ENCODE measurements at regions not wholly inside any gene's neighbourhood (a gene's known extent, or its start where the extent isn't known, plus 50 kb on each side); places are given as distances from the start of the nearest gene placed in this dataset.

DNA sequence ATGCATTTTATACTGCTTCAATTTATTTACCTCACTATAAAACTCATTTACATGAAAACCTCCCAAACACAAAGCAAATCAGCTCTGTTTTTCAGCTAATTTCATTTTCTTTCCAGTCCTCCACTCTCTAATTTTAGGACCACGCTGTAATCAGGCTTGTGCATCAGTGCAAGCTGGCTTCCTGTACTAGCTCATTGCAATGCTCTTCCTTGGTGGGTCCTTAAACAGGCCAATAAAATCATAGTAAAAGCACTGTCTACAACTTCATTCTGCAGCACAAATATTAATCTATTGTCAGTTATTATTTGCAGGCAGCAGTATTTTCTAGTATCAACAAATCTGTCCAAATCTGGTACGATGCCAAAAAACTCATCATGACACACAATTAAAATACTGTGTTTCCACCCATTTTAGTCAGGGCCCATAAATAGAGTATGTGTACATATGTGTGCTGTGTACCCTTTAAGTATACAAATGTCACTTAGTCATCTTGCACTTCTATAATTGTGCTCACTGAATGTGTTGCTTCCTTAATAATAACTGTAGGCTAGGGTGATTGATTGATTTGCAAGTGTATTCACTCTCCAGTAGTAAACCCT, 178.2 kb upstream of the HCCS start:
- TF ChIP-seq POLR2A (IDR thresholded peaks at IDR 0.05; ENCODE audit: low read length) = no peak
- no peak for TF ChIP-seq CTCF (IDR thresholded peaks at IDR 0.05)
- TF ChIP-seq, protein P1, sequence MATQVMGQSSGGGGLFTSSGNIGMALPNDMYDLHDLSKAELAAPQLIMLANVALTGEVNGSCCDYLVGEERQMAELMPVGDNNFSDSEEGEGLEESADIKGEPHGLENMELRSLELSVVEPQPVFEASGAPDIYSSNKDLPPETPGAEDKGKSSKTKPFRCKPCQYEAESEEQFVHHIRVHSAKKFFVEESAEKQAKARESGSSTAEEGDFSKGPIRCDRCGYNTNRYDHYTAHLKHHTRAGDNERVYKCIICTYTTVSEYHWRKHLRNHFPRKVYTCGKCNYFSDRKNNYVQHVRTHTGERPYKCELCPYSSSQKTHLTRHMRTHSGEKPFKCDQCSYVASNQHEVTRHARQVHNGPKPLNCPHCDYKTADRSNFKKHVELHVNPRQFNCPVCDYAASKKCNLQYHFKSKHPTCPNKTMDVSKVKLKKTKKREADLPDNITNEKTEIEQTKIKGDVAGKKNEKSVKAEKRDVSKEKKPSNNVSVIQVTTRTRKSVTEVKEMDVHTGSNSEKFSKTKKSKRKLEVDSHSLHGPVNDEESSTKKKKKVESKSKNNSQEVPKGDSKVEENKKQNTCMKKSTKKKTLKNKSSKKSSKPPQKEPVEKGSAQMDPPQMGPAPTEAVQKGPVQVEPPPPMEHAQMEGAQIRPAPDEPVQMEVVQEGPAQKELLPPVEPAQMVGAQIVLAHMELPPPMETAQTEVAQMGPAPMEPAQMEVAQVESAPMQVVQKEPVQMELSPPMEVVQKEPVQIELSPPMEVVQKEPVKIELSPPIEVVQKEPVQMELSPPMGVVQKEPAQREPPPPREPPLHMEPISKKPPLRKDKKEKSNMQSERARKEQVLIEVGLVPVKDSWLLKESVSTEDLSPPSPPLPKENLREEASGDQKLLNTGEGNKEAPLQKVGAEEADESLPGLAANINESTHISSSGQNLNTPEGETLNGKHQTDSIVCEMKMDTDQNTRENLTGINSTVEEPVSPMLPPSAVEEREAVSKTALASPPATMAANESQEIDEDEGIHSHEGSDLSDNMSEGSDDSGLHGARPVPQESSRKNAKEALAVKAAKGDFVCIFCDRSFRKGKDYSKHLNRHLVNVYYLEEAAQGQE (IDR thresholded peaks at IDR 0.05) = no peak
- no peak for TF ChIP-seq BCL3 (IDR thresholded peaks at IDR 0.05)
- TF ChIP-seq BHLHE40 (IDR thresholded peaks at IDR 0.05; ENCODE audit: low read depth, low read length) = no peak
- no peak for TF ChIP-seq NFE2L2 (conservative IDR thresholded peaks at IDR 0.05; ENCODE audit: low read length)
